ENCODE measurements at regions not wholly inside any gene's neighbourhood (a gene's known extent, or its start where the extent isn't known, plus 50 kb on each side); places are given as distances from the start of the nearest gene placed in this dataset.
"Not testable (repeated sequence)": the region's sequence is repeated elsewhere in the genome, so short reads cannot be mapped to it uniquely, and the experiment has no call there.

- Mint-ChIP-seq H3K4me3 (no peak overlapping the region), H3K36me3 (ENCODE audit: low read depth) (no peaks in the 10 kb centered on the region), H3K27me3 (ENCODE audit: insufficient read depth) (no peaks in the 10 kb centered on the region), H3K9me3 (no peaks in the 10 kb centered on the region), H3K27ac (no peak overlapping the region), H3K4me1 (ENCODE audit: low read depth) (no peaks in the 10 kb centered on the region)
- intact Hi-C loops (cut with micrococcal nuclease): no loop called here
- no peak for DNase-seq (ENCODE audit: low spot score)
Measured at GRCh38 chr2:150264442-150264841, 223.0 kb downstream of the RND3 start.

DNA sequence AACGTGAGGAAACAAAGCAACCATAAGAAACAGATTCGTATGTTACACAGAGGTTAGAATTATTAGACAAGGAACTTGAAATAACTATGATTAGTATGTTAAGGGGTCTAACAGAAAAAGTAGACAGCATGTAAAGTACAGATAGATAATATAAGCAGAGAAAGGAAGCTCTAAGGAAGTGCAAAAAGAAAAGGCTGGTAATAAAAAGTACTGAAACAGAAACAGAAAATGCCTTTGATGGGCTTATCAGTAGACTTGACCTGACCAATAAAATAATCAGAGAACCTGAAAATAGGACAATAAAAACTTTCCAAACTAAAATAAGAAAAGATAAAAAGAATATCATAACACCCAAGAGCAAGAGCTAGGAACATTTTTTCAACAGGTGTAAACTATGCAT, 225.8 kb downstream of the RND3 start:
- DNase-seq (ENCODE audit: low spot score): no peak
- Mint-ChIP-seq H3K9me3 (no peaks in the 10 kb centered on the region), H3K27me3 (ENCODE audit: insufficient read depth) (no peaks in the 10 kb centered on the region), H3K27ac (no peak overlapping the region), H3K4me3 (no peak overlapping the region), H3K4me1 (ENCODE audit: low read depth) (no peaks in the 10 kb centered on the region), H3K36me3 (ENCODE audit: low read depth) (no peaks in the 10 kb centered on the region)
- intact Hi-C loops (cut with micrococcal nuclease): no loop called here

DNA sequence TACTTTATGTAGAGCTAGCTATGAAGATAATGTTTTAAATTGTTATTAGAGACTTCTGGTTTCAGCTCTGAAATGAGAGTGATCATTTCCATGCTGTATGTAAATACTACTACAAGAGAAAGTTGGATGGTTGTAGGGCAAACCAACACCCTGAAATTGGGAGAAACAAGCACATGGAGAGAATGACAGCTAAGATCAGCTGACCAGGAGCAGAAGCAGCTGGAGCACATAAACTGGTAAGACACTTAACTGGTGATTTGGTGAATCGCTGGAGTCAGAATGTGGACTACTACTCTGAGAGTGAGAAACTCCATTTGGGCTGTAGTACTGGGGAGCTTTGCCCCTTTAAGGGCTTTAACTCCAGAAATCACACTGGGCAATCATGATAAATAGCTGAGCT, 226.8 kb downstream of the RND3 start:
- no peaks in the 10 kb centered on the region for H3K36me3 Mint-ChIP-seq (ENCODE audit: low read depth)
- no peaks in the 10 kb centered on the region for H3K27me3 Mint-ChIP-seq (ENCODE audit: insufficient read depth)
- intact Hi-C loops (cut with micrococcal nuclease): no loop called here
- H3K27ac Mint-ChIP-seq: no peak overlapping the region
- no peak for DNase-seq (ENCODE audit: low spot score)
- H3K4me1 Mint-ChIP-seq (ENCODE audit: low read depth): no peaks in the 10 kb centered on the region
- no peak overlapping the region for H3K4me3 Mint-ChIP-seq
- H3K9me3 Mint-ChIP-seq: no peaks in the 10 kb centered on the region

- no peaks in the 10 kb centered on the region for H3K4me1 Mint-ChIP-seq (ENCODE audit: low read depth)
- intact Hi-C loops (cut with micrococcal nuclease): no loop called here
- no peaks in the 10 kb centered on the region for H3K27me3 Mint-ChIP-seq (ENCODE audit: insufficient read depth)
- H3K36me3 Mint-ChIP-seq (ENCODE audit: low read depth): no peaks in the 10 kb centered on the region
- DNase-seq (ENCODE audit: low spot score): no peak
- H3K9me3 Mint-ChIP-seq: no peaks in the 10 kb centered on the region
- no peak overlapping the region for H3K4me3 Mint-ChIP-seq
- no peak overlapping the region for H3K27ac Mint-ChIP-seq
Measured at GRCh38 chr2:150259746-150260145, 227.7 kb downstream of the RND3 start.

GRCh38 chr2:150258781-150259307, 228.6 kb downstream of the RND3 start:
- no peaks in the 10 kb centered on the region for H3K36me3 Mint-ChIP-seq (ENCODE audit: low read depth)
- no peaks in the 10 kb centered on the region for H3K4me1 Mint-ChIP-seq (ENCODE audit: low read depth)
- H3K4me3 Mint-ChIP-seq: no peak overlapping the region
- no peaks in the 10 kb centered on the region for H3K27me3 Mint-ChIP-seq (ENCODE audit: insufficient read depth)
- H3K9me3 Mint-ChIP-seq: no peaks in the 10 kb centered on the region
- DNase-seq (ENCODE audit: low spot score): no peak
- intact Hi-C loops (cut with micrococcal nuclease): no loop called here
- no peak overlapping the region for H3K27ac Mint-ChIP-seq

- H3K9me3 Mint-ChIP-seq: no peaks in the 10 kb centered on the region
- H3K27me3 Mint-ChIP-seq (ENCODE audit: insufficient read depth): no peaks in the 10 kb centered on the region
- intact Hi-C loops (cut with micrococcal nuclease): no loop called here
- no peak overlapping the region for H3K4me3 Mint-ChIP-seq
- no peak for DNase-seq (ENCODE audit: low spot score)
- no peak overlapping the region for H3K27ac Mint-ChIP-seq
- no peaks in the 10 kb centered on the region for H3K36me3 Mint-ChIP-seq (ENCODE audit: low read depth)
- no peaks in the 10 kb centered on the region for H3K4me1 Mint-ChIP-seq (ENCODE audit: low read depth)
Measured at GRCh38 chr2:150256736-150257135, 230.7 kb downstream of the RND3 start.

DNA sequence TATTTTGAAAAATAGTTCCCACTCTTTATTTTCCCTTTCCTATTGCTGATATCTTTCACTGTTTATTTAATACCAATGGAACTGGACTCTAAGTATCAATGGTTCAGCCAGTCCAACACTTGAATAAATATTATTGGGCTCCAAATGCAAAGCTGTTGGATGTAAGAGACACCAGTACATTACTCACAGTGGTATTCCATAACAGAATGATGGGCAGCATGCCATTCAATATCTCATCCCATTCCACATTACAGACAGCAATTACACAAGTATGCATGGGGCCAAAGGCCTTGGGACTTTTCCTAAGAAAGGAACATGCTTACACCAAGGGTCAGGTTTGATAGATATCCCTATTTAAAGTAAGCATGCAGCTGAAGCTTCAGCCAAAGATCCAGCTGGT, 231.9 kb downstream of the RND3 start:
- Mint-ChIP-seq H3K4me3 (no peak overlapping the region), H3K27me3 (ENCODE audit: insufficient read depth) (no peaks in the 10 kb centered on the region), H3K36me3 (ENCODE audit: low read depth) (no peaks in the 10 kb centered on the region)

DNA sequence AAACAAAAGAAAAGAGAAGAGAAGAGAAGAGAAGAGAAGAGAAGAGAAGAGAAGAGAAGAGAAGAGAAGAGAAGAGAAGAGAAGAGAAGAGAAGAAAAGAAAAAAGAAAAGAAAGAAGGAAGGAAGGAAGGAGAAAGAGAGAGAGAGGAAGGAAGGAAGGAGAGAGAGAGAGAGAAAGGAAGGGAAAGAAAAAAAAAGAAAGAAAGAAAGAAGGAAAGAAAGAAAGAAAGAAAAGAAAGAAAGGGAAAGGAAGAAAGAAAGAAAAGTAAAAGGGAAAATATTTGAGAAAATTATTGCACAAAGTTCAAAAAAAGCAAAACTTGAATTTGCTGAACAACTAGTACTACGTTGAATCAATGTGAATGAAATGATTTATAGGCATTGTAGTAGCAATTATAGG, 237.7 kb downstream of the RND3 start:
- H3K36me3 Mint-ChIP-seq (ENCODE audit: low read depth); intact Hi-C loops (cut with micrococcal nuclease); H3K4me3 Mint-ChIP-seq; H3K4me1 Mint-ChIP-seq (ENCODE audit: low read depth); H3K27ac Mint-ChIP-seq; H3K27me3 Mint-ChIP-seq (ENCODE audit: insufficient read depth); DNase-seq (ENCODE audit: low spot score); H3K9me3 Mint-ChIP-seq: not testable (repeated sequence)

More for the DNA sequence above, 231.9 kb downstream of the RND3 start:
- H3K27ac Mint-ChIP-seq: no peak overlapping the region
- intact Hi-C loops (cut with micrococcal nuclease): no loop called here
- no peak for DNase-seq (ENCODE audit: low spot score)
- no peaks in the 10 kb centered on the region for H3K9me3 Mint-ChIP-seq
- H3K4me1 Mint-ChIP-seq (ENCODE audit: low read depth): no peaks in the 10 kb centered on the region

GRCh38 chr2:150247481-150247880, 240.0 kb downstream of the RND3 start:
- Mint-ChIP-seq H3K36me3 (ENCODE audit: low read depth) (no peaks in the 10 kb centered on the region), H3K9me3 (no peaks in the 10 kb centered on the region), H3K4me1 (ENCODE audit: low read depth) (no peaks in the 10 kb centered on the region), H3K27ac (no peak overlapping the region), H3K4me3 (no peak overlapping the region), H3K27me3 (ENCODE audit: insufficient read depth) (no peaks in the 10 kb centered on the region)
- DNase-seq (ENCODE audit: low spot score): no peak
- intact Hi-C loops (cut with micrococcal nuclease): no loop called here

GRCh38 chr2:150234787-150235446, 252.6 kb downstream of the RND3 start:
- Mint-ChIP-seq H3K36me3 (ENCODE audit: low read depth) (no peaks in the 10 kb centered on the region), H3K4me3 (no peak overlapping the region), H3K27ac (no peak overlapping the region), H3K27me3 (ENCODE audit: insufficient read depth) (no peaks in the 10 kb centered on the region), H3K4me1 (ENCODE audit: low read depth) (no peaks in the 10 kb centered on the region), H3K9me3 (no peaks in the 10 kb centered on the region)
- no peak for DNase-seq (ENCODE audit: low spot score)
- intact Hi-C loops (cut with micrococcal nuclease): no loop called here

DNA sequence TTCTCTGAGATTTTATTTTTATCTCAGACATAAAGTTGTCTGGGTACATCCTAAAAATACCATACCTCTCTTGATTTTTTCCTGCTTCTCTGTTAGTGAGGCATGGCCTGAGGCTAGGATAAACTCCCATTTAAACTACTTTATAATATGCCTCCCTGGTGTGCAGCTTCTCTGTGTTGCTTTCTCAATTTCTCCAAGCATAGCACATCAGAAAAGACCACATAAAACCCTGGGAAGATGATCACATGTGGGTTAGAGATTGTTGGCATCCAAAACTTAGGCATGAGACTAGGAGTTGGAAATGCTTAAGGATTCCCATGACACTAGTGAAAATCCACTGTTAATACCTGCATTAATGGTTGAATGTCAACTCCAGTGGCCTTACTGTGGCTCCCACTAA, 254.6 kb downstream of the RND3 start:
- H3K36me3 Mint-ChIP-seq (ENCODE audit: low read depth): no peaks in the 10 kb centered on the region
- H3K4me1 Mint-ChIP-seq (ENCODE audit: low read depth): no peaks in the 10 kb centered on the region
- no peaks in the 10 kb centered on the region for H3K27me3 Mint-ChIP-seq (ENCODE audit: insufficient read depth)
- intact Hi-C loops (cut with micrococcal nuclease): no loop called here
- no peaks in the 10 kb centered on the region for H3K9me3 Mint-ChIP-seq
- no peak overlapping the region for H3K27ac Mint-ChIP-seq
- no peak for DNase-seq (ENCODE audit: low spot score)
- H3K4me3 Mint-ChIP-seq: no peak overlapping the region

DNA sequence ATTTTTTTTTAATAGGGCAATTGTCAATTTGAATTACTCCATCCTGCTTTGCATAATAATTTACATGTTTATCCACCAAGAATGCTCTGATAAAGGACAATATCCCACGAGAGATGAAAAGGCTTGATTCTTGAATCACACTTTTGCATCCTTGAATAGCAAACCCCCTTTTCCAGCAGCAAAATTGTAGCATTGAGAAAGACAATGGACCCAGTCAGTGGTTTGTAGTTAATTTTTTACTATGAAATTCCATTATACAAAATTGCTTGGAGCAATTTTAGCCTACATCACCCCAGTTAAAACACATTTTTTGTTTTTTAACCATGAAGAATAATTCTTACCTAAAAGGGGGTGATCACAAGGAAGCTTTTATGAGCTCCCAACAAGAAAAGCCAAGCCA, 255.1 kb downstream of the RND3 start:
- Mint-ChIP-seq H3K9me3 (no peaks in the 10 kb centered on the region), H3K4me3 (no peak overlapping the region), H3K36me3 (ENCODE audit: low read depth) (no peaks in the 10 kb centered on the region), H3K27me3 (ENCODE audit: insufficient read depth) (no peaks in the 10 kb centered on the region), H3K4me1 (ENCODE audit: low read depth) (no peaks in the 10 kb centered on the region), H3K27ac (no peak overlapping the region)
- DNase-seq (ENCODE audit: low spot score): no peak
- intact Hi-C loops (cut with micrococcal nuclease): no loop called here

- H3K9me3 Mint-ChIP-seq: no peaks in the 10 kb centered on the region
- no peaks in the 10 kb centered on the region for H3K27me3 Mint-ChIP-seq (ENCODE audit: insufficient read depth)
- H3K4me3 Mint-ChIP-seq: no peak overlapping the region
- no peaks in the 10 kb centered on the region for H3K36me3 Mint-ChIP-seq (ENCODE audit: low read depth)
- H3K4me1 Mint-ChIP-seq (ENCODE audit: low read depth): no peaks in the 10 kb centered on the region
- intact Hi-C loops (cut with micrococcal nuclease): no loop called here
- H3K27ac Mint-ChIP-seq: no peak overlapping the region
- DNase-seq (ENCODE audit: low spot score): no peak
Measured at GRCh38 chr2:150230616-150231015, 256.9 kb downstream of the RND3 start.

DNA sequence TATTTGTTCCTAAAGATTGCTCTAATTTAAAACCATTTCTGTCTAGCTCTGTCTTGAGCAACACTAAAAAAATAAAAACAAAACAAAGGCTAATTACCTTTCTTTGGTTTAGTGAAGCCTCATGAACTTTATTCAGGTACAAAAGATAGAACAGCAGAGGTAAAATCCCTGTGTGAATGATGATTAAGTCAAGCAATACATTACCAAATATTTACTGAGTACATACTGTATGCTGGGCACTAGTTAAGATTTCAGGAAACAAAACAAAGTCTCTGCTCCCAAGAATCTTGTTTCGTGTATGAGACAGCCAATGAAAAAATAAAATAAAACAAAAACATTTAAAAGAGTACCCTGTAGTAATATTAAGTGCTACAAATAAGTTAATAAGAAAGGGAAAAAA, 257.5 kb downstream of the RND3 start:
- Mint-ChIP-seq H3K4me1 (ENCODE audit: low read depth) (no peaks in the 10 kb centered on the region), H3K36me3 (ENCODE audit: low read depth) (no peaks in the 10 kb centered on the region), H3K27me3 (ENCODE audit: insufficient read depth) (no peaks in the 10 kb centered on the region), H3K4me3 (no peak overlapping the region), H3K27ac (no peak overlapping the region), H3K9me3 (no peaks in the 10 kb centered on the region)
- DNase-seq (ENCODE audit: low spot score): no peak
- intact Hi-C loops (cut with micrococcal nuclease): no loop called here

Measured in activated T-helper 1 cell treated with anti-CD3 and anti-CD28 coated beads, Interleukin-12 subunit alpha, Interleukin-12 subunit beta, Interleukin-2, Interleukin-4 antibody, amounts not matched to agents 30 ng/mL and 10 ng/mL and 1 ng/mL, durations not matched to agents 14 hours and 24 hours and 36 hours (primary cell).